ENCODE measurements at regions not wholly inside any gene's neighbourhood (a gene's known extent, or its start where the extent isn't known, plus 50 kb on each side); places are given as distances from the start of the nearest gene placed in this dataset.
"Not testable (repeated sequence)": the region's sequence is repeated elsewhere in the genome, so short reads cannot be mapped to it uniquely, and the experiment has no call there.

DNA sequence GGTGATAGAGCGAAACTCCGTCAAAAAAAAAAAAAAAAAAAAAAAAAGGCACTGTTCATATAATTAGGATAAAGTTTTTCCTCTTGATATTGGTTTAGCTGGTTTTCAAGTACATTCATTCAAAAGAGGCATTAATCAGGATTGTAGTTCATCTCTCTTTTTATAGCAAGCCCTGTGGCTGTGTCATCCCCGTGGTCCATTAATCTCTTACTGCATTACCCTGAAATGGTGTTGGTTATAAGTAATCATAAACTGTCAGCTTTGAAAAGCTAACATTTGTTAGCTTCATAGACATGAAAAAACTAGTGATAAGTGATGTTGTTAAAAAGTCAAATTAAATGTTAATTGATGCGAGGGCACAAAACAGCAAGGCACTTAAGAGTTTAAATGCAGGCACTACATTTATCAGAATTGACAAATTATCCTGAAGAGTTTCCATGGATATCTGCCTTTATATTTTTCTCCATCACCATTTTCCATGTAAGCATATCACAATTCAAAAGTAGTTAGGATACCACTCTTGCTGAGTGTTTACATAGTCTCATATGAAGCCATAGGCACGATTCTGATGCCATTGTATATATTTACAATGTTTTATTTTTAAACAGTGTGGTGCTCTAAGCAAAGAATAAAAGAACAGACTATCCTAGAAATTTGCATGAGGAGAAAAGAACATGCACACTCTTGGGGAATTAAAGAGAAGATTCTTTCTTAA is 193.1 kb downstream of the OTOL1 start:
- H3K27ac ChIP-seq (ENCODE audit: low read length), result no peak overlapping the region
- H3K4me1 ChIP-seq (ENCODE audit: control insufficient read depth, insufficient read depth, low read length), result no peaks in the 10 kb centered on the region
- no peaks in the 10 kb centered on the region for H3K9me3 ChIP-seq (ENCODE audit: control insufficient read depth, low read depth, low read length)
- H3K27me3 ChIP-seq (ENCODE audit: control insufficient read depth, insufficient read depth, low read length), result no peaks in the 10 kb centered on the region
- DNase-seq, result no peak
- 70% methylated on average over 2 of the region's 5 CpGs for WGBS (ENCODE audit: insufficient coverage, low lambda C conversion rate)
- H3K4me3 ChIP-seq (ENCODE audit: low read length), result no peak overlapping the region
- H3K36me3 ChIP-seq (ENCODE audit: control insufficient read depth, insufficient read depth, low read length), result no peaks in the 10 kb centered on the region

- no peaks in the 10 kb centered on the region for H3K9me3 ChIP-seq (ENCODE audit: control insufficient read depth, low read depth, low read length)
- no peak overlapping the region for H3K27ac ChIP-seq (ENCODE audit: low read length)
- no peak for DNase-seq
- no peak overlapping the region for H3K4me3 ChIP-seq (ENCODE audit: low read length)
- no peaks in the 10 kb centered on the region for H3K27me3 ChIP-seq (ENCODE audit: control insufficient read depth, insufficient read depth, low read length)
- H3K4me1 ChIP-seq (ENCODE audit: control insufficient read depth, insufficient read depth, low read length), result no peaks in the 10 kb centered on the region
- no peaks in the 10 kb centered on the region for H3K36me3 ChIP-seq (ENCODE audit: control insufficient read depth, insufficient read depth, low read length)
- WGBS (ENCODE audit: insufficient coverage, low lambda C conversion rate), result 83% methylated on average over 1 of the region's 3 CpGs
Observed at GRCh38 chr3:161690299-161690620, 193.7 kb downstream of the OTOL1 start.

DNA sequence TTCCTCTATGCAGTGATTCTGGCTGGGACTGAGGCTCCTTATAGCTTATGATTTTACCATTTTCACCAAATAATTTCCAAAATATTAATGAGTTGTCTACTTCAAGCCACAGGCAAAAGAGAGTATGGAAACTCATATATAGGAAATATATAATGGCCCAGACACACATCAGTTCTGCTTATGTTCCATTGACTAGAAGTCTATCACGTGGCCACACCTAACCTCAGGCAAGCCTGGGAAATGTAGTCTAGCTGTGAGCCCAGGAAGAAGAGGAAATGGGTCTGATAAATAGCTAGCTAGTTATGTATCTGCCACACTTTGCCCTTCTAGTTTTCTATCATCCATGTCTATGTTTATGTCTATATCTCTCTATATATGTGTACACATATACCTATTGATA is 195.1 kb downstream of the OTOL1 start:
- WGBS (ENCODE audit: insufficient coverage, low lambda C conversion rate), result no CpG with 5 or more reads among the region's 1 CpG
- Histone ChIP-seq H3K4me1 (ENCODE audit: control insufficient read depth, insufficient read depth, low read length) (no peaks in the 10 kb centered on the region), H3K9me3 (ENCODE audit: control insufficient read depth, low read depth, low read length) (no peaks in the 10 kb centered on the region), H3K4me3 (ENCODE audit: low read length) (no peak overlapping the region), H3K36me3 (ENCODE audit: control insufficient read depth, insufficient read depth, low read length) (no peaks in the 10 kb centered on the region), H3K27ac (ENCODE audit: low read length) (no peak overlapping the region), H3K27me3 (ENCODE audit: control insufficient read depth, insufficient read depth, low read length) (no peaks in the 10 kb centered on the region)
- no peak for DNase-seq

DNA sequence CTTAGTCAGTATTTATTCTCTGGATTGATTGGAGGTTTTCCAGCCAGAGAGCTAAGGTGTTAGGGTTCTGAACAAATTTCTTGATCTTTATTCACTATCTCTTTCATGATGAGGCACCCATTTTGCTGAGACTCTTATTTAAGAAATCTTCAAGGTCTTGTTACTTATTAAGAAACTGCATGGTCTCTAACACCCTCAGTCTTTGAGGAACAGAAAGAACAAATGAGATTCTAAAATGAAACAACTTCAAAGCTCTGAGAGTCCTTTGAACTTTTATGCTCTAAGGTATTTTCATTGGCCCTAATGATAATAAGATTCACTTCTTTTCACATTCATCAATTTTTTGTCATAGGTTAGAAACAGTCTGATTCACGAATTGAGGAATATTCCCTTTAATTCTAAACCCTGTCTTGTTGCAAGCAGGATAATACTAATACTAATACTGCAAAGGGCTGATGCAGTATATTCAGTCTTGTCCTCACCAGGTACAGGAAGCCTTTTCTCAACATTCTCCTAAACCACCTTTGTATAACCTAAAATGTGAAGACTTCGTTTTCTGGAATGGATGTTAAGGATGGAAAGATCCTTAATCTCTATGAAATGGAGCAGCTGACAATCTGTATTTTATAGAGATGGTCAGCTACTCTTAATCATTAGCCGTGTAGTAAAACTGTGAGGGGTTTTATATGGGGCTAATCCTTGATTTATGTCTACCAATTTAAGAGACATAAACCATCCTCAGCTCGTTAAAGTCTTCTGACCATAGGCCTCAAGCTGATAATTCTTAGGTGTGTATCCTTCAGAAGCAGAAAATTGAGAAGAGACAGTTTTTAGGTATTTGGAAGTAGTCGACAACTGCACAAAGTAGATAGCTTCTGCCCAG is 198.3 kb downstream of the OTOL1 start:
- DNase-seq, result no peak
- 100% methylated on average over 1 of the region's 5 CpGs for WGBS (ENCODE audit: insufficient coverage, low lambda C conversion rate)
- H3K9me3 ChIP-seq (ENCODE audit: control insufficient read depth, low read depth, low read length), result no peaks in the 10 kb centered on the region
- no peaks in the 10 kb centered on the region for H3K36me3 ChIP-seq (ENCODE audit: control insufficient read depth, insufficient read depth, low read length)
- H3K27me3 ChIP-seq (ENCODE audit: control insufficient read depth, insufficient read depth, low read length), result no peaks in the 10 kb centered on the region
- no peaks in the 10 kb centered on the region for H3K4me1 ChIP-seq (ENCODE audit: control insufficient read depth, insufficient read depth, low read length)
- no peak overlapping the region for H3K4me3 ChIP-seq (ENCODE audit: low read length)
- no peak overlapping the region for H3K27ac ChIP-seq (ENCODE audit: low read length)

DNA sequence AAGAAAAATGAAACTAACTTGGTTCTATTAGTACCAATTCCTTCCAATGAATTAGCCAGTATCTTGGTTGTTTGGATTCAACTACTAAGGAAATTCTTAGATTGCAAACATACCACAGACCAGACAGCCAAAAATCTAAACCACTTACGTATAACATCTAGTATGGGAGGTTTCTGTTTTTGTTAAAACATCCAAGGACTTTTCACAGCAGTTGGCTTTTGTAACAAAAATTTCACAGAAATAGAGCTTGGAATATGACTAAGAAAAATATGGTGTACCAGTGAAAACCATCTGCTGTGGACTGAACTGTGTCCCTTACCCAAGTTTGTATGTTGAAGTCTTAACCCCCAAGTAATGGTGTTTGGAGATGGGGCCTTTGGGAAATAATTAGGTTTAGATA is 199.2 kb downstream of the OTOL1 start:
- WGBS (ENCODE audit: insufficient coverage, low lambda C conversion rate), result no CpG with 5 or more reads among the region's 1 CpG
- H3K27ac ChIP-seq (ENCODE audit: low read length), result no peak overlapping the region
- H3K27me3 ChIP-seq (ENCODE audit: control insufficient read depth, insufficient read depth, low read length), result no peaks in the 10 kb centered on the region
- DNase-seq, result no peak
- H3K9me3 ChIP-seq (ENCODE audit: control insufficient read depth, low read depth, low read length), result no peaks in the 10 kb centered on the region
- H3K36me3 ChIP-seq (ENCODE audit: control insufficient read depth, insufficient read depth, low read length), result no peaks in the 10 kb centered on the region
- no peak overlapping the region for H3K4me3 ChIP-seq (ENCODE audit: low read length)
- no peaks in the 10 kb centered on the region for H3K4me1 ChIP-seq (ENCODE audit: control insufficient read depth, insufficient read depth, low read length)

DNA sequence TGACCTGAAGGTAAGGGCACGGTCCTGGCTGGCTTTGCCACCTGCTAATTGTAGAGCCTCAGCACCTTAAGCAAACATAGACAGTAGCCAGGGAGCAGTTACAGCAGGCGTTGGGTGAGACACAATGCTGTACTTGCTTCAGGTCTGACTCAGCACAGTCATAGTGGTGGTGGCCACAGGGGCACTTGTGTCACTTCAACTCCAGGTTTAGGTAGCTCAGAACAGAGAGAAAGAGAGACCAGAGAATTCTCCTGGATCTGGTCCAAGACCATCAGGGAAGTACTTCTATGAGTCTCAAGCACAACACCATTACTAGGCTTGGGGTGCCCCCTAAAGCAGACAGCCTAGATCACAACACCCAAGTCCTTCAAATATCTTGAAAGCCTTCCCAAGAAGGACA is 204.4 kb downstream of the OTOL1 start:
- H3K27ac ChIP-seq (ENCODE audit: low read length), result no peak overlapping the region
- DNase-seq, result no peak
- H3K4me1 ChIP-seq (ENCODE audit: control insufficient read depth, insufficient read depth, low read length), result no peaks in the 10 kb centered on the region
- H3K27me3 ChIP-seq (ENCODE audit: control insufficient read depth, insufficient read depth, low read length), result no peaks in the 10 kb centered on the region
- H3K36me3 ChIP-seq (ENCODE audit: control insufficient read depth, insufficient read depth, low read length), result no peaks in the 10 kb centered on the region
- H3K4me3 ChIP-seq (ENCODE audit: low read length), result no peak overlapping the region
- no peaks in the 10 kb centered on the region for H3K9me3 ChIP-seq (ENCODE audit: control insufficient read depth, low read depth, low read length)
- WGBS (ENCODE audit: insufficient coverage, low lambda C conversion rate), result no CpG with 5 or more reads among the region's 2 CpGs

GRCh38 chr3:161707253-161707652 is 210.6 kb downstream of the OTOL1 start:
- H3K4me1 ChIP-seq (ENCODE audit: control insufficient read depth, insufficient read depth, low read length); H3K27ac ChIP-seq (ENCODE audit: low read length); H3K27me3 ChIP-seq (ENCODE audit: control insufficient read depth, insufficient read depth, low read length); H3K4me3 ChIP-seq (ENCODE audit: low read length); H3K36me3 ChIP-seq (ENCODE audit: control insufficient read depth, insufficient read depth, low read length); DNase-seq; H3K9me3 ChIP-seq (ENCODE audit: control insufficient read depth, low read depth, low read length): not testable (repeated sequence)
- no CpG with 5 or more reads among the region's 5 CpGs for WGBS (ENCODE audit: insufficient coverage, low lambda C conversion rate)

DNA sequence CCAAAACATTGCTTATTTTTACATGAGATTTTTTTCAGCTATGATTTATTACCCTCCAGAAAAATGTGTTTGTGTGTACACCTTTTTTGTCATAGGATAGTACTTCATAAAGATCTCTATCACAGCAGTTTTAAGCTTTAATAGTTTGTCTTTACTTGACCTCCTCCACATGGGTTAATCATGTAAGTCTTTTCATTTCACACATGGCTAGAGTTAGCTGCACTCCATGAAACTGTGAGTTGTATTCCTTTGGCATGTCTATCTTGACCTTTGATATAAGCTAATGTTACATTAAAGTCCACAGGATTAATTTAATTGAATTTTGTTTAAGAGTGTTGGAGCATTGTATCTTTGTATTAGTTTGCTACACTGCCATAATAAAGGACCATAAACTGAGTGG is 217.1 kb downstream of the OTOL1 start:
- Histone ChIP-seq H3K4me3 (ENCODE audit: low read length) (no peak overlapping the region), H3K27me3 (ENCODE audit: control insufficient read depth, insufficient read depth, low read length) (no peaks in the 10 kb centered on the region), H3K36me3 (ENCODE audit: control insufficient read depth, insufficient read depth, low read length) (no peaks in the 10 kb centered on the region), H3K27ac (ENCODE audit: low read length) (no peak overlapping the region), H3K4me1 (ENCODE audit: control insufficient read depth, insufficient read depth, low read length) (no peaks in the 10 kb centered on the region), H3K9me3 (ENCODE audit: control insufficient read depth, low read depth, low read length) (no peaks in the 10 kb centered on the region)
- no peak for DNase-seq

- Histone ChIP-seq H3K4me3 (ENCODE audit: low read length) (no peak overlapping the region), H3K4me1 (ENCODE audit: control insufficient read depth, insufficient read depth, low read length) (no peaks in the 10 kb centered on the region), H3K27ac (ENCODE audit: low read length) (no peak overlapping the region), H3K9me3 (ENCODE audit: control insufficient read depth, low read depth, low read length) (no peaks in the 10 kb centered on the region), H3K36me3 (ENCODE audit: control insufficient read depth, insufficient read depth, low read length) (no peaks in the 10 kb centered on the region), H3K27me3 (ENCODE audit: control insufficient read depth, insufficient read depth, low read length) (no peaks in the 10 kb centered on the region)
- 75% methylated on average over 1 of the region's 2 CpGs for WGBS (ENCODE audit: insufficient coverage, low lambda C conversion rate)
- DNase-seq, result no peak
Observed at GRCh38 chr3:161731968-161732367, 235.4 kb downstream of the OTOL1 start.

GRCh38 chr3:161737171-161737570 is 240.6 kb downstream of the OTOL1 start:
- Histone ChIP-seq H3K27me3 (ENCODE audit: control insufficient read depth, insufficient read depth, low read length) (no peaks in the 10 kb centered on the region), H3K4me1 (ENCODE audit: control insufficient read depth, insufficient read depth, low read length) (no peaks in the 10 kb centered on the region), H3K4me3 (ENCODE audit: low read length) (no peak overlapping the region), H3K27ac (ENCODE audit: low read length) (no peak overlapping the region), H3K9me3 (ENCODE audit: control insufficient read depth, low read depth, low read length) (no peaks in the 10 kb centered on the region), H3K36me3 (ENCODE audit: control insufficient read depth, insufficient read depth, low read length) (no peaks in the 10 kb centered on the region)
- DNase-seq, result no peak

GRCh38 chr3:161740421-161740820 is 243.8 kb downstream of the OTOL1 start:
- Histone ChIP-seq H3K9me3 (ENCODE audit: control insufficient read depth, low read depth, low read length) (no peaks in the 10 kb centered on the region), H3K4me3 (ENCODE audit: low read length) (no peak overlapping the region), H3K4me1 (ENCODE audit: control insufficient read depth, insufficient read depth, low read length) (no peaks in the 10 kb centered on the region), H3K27ac (ENCODE audit: low read length) (no peak overlapping the region), H3K27me3 (ENCODE audit: control insufficient read depth, insufficient read depth, low read length) (no peaks in the 10 kb centered on the region), H3K36me3 (ENCODE audit: control insufficient read depth, insufficient read depth, low read length) (no peaks in the 10 kb centered on the region)
- no peak for DNase-seq
